HUES48 (cell line): ENCODE measurements at regions not wholly inside any gene's neighbourhood (a gene's known extent, or its start where the extent isn't known, plus 50 kb on each side); places are given as distances from the start of the nearest gene placed in this dataset.

Experiments used
- H3K27ac ChIP-seq: one replicate; pipeline ENCODE4 v1.7.0; 2013; ENCODE audit warnings: low read depth, low read length, inconsistent platforms
- H3K27me3 ChIP-seq: 2 replicates; pipeline ENCODE4 v1.6.1; 2013; ENCODE audit warnings: mild to moderate bottlenecking, low read length; ENCODE audit not compliant: control insufficient read depth, insufficient read depth
- H3K36me3 ChIP-seq: 2 replicates; pipeline ENCODE4 v1.6.1; 2013; ENCODE audit warnings: low read length; ENCODE audit not compliant: control insufficient read depth, insufficient read depth
- H3K4me1 ChIP-seq: 2 replicates; pipeline ENCODE4 v1.6.1; 2013; ENCODE audit warnings: mild to moderate bottlenecking, low read length; ENCODE audit not compliant: control insufficient read depth, insufficient read depth
- H3K4me3 ChIP-seq: 2 replicates; pipeline ENCODE4 v1.5.1; 2013; ENCODE audit warnings: mild to moderate bottlenecking, low read depth, low read length
- H3K9ac ChIP-seq: 2 replicates; pipeline ENCODE4 v1.6.1; 2013; ENCODE audit warnings: mild to moderate bottlenecking, low read depth, low read length, moderate library complexity
- H3K9me3 ChIP-seq: 2 replicates; pipeline ENCODE4 v1.6.1; 2013; ENCODE audit warnings: low read length; ENCODE audit not compliant: control insufficient read depth, insufficient read depth

DNA sequence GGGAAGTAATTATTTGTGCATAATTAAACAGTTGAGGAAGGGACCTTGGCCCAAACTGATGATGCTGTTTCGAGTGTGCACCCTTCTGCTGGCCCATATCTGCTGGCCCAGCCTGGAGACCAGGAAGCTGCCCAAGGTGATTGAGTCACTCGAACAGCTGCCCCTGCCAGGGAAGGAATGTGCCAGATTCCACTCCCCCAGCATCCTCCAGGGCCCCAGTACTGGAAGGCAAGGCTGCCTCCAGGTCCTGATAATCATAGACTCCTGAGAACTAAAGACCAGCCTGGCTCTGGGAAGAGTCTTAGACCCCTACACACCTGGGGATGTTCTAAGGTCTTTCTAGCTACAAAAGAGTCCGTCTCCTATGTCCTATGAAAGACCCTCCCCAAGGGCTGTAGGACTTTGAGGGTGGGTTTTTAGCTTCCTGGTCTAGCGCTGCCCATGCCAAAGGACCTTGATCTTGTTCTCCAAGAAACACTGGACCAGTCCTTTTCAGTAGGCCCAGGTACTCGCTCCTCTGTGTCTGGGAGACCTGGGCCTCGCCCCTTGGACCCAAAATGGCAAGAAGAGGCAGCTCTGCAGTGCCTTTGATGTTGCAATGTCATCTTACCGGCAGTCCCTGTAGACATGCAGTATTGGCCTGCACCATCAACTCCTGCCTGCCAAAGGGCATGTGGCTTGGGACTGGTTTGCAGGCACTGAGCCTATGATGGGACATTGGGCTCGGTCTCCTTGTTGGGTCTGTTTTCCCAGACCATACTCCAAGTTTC lies 103.2 kb upstream of the GPR26 start:
- H3K27ac ChIP-seq: no peak overlapping the region
- H3K9ac ChIP-seq: no peak overlapping the region
- no peaks in the 10 kb centered on the region for H3K4me1 ChIP-seq
- H3K4me3 ChIP-seq: no peak overlapping the region
- no peaks in the 10 kb centered on the region for H3K9me3 ChIP-seq
- no peaks in the 10 kb centered on the region for H3K36me3 ChIP-seq
- no peaks in the 10 kb centered on the region for H3K27me3 ChIP-seq

DNA sequence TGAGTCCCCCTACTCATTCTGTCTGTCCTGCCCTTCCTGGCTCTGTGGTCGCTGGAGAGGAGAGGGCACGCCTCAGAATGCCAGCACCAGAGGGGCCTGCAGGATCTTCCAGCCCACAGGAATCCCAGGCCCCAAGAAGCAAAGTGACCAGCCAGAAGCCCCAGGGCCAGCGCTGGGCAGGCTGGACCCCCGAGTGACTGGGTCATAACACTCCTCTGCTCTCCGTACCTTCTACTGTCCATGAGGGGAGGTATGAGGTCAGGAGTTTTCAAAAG lies 102.6 kb upstream of the GPR26 start:
- no peak overlapping the region for H3K27ac ChIP-seq
- H3K9ac ChIP-seq: no peak overlapping the region
- no peak overlapping the region for H3K4me3 ChIP-seq
- no peaks in the 10 kb centered on the region for H3K27me3 ChIP-seq
- H3K36me3 ChIP-seq: no peaks in the 10 kb centered on the region
- no peaks in the 10 kb centered on the region for H3K4me1 ChIP-seq
- no peaks in the 10 kb centered on the region for H3K9me3 ChIP-seq

DNA sequence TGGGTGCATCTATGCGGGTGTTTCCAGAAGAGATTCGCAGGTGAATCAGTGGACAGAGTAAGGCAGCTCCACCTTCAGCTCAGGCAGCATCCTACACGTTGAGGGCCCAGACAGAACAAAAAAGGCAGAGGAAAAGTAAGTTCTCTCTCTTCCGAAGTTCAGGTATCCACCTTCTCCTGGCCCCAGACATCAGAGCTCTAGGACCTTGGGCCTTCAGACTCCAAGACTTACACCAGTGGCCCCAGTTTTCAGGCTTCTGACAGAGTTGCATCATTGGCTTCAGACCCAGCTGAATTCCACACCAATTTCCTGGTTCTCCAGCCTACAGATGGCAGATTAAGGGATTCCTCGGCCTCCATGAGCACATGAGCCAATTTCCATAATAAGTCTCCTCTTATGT lies 102.2 kb upstream of the GPR26 start:
- Histone ChIP-seq H3K4me1 (no peaks in the 10 kb centered on the region), H3K4me3 (no peak overlapping the region), H3K36me3 (no peaks in the 10 kb centered on the region), H3K9ac (no peak overlapping the region), H3K27me3 (no peaks in the 10 kb centered on the region), H3K9me3 (no peaks in the 10 kb centered on the region), H3K27ac (no peak overlapping the region)

DNA sequence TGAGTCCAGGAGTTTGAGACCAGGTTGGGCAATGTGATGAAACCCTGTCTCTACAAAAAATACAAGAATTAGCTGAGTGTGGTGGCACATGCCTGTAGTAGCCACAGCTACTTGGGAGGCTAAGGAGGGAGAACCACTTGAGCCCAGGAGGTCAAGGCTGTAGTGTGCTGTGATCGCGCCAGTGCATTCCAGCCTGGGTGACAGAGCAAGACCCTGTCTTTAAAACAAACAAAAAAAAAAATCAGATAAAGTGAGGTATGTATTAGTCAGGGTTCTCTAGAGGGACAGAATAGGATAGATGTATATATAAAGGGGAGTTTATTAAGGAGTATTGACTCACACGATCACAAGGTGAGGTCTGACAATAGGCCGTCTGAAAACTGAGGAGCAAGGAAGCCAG lies 101.5 kb upstream of the GPR26 start:
- no peaks in the 10 kb centered on the region for H3K4me1 ChIP-seq
- H3K27ac ChIP-seq: no peak overlapping the region
- no peaks in the 10 kb centered on the region for H3K9me3 ChIP-seq
- H3K4me3 ChIP-seq: no peak overlapping the region
- H3K9ac ChIP-seq: no peak overlapping the region
- no peaks in the 10 kb centered on the region for H3K27me3 ChIP-seq
- H3K36me3 ChIP-seq: no peaks in the 10 kb centered on the region

DNA sequence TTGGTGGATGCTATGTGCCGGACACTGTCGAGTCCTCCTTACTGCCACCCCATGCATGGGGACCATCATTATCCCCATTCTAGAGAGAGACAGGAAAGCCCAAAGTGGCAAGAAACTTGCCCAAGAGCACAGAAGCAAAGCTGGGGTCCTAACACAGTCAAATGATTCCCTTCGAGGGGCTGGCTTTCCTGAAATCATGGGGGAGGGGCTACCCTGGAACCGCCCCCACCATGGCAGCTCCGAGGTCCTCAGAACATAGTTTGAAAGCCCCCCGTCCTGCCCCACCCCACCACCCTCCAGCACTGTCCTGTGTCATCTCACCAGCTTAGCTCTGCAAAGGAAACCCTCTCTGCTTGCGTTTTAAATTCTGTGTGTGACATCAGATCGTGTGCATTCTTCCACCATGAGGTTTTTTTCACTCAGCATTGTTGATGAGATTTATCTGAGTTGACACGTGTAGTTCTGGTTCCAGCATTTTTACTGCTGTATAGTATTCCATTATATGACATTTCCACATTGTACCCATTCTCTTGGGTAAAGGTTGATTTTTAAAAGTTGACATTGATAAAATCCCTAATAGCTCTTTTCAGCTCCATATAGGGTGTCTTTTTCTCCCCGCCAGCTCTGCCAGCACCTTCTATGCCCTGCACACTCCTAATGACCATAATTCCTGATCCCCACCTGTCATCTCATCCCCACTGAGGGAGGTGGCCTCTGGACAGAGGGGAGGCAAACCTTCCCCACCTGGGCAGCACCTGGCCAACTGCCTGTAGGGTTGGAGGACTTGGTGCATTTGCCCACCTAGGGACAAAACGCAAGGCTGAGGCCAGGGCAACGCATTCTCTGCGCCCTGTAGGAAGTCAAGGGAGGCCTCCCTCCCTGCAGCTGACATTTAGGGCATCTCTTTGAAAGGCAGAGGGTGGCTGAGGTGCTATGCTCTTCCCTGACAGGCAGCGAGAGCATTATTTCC lies 100.2 kb upstream of the GPR26 start:
- Histone ChIP-seq H3K4me3 (no peak overlapping the region), H3K9ac (no peak overlapping the region), H3K27me3 (0 out of 2 replicates have a peak, but pooled peaks cover 2% of the 10 kb centered on the region), H3K9me3 (no peaks in the 10 kb centered on the region), H3K4me1 (no peaks in the 10 kb centered on the region), H3K27ac (no peak overlapping the region), H3K36me3 (no peaks in the 10 kb centered on the region)

- Histone ChIP-seq H3K27ac (no peak overlapping the region), H3K4me3 (no peak overlapping the region), H3K36me3 (no peaks in the 10 kb centered on the region), H3K9ac (no peak overlapping the region), H3K9me3 (no peaks in the 10 kb centered on the region), H3K4me1 (no peaks in the 10 kb centered on the region), H3K27me3 (peaks cover 2% of the 10 kb centered on the region; the same call in 1 of the 2 replicates)
These were observed 98.0 kb upstream of the GPR26 start for GRCh38 chr10:123567984-123568739.

- H3K27ac ChIP-seq: no peak overlapping the region
- no peaks in the 10 kb centered on the region for H3K4me1 ChIP-seq
- H3K9ac ChIP-seq: no peak overlapping the region
- H3K4me3 ChIP-seq: no peak overlapping the region
- no peaks in the 10 kb centered on the region for H3K36me3 ChIP-seq
- H3K27me3 ChIP-seq: peaks cover 2% of the 10 kb centered on the region; the same call in 1 of the 2 replicates
- no peaks in the 10 kb centered on the region for H3K9me3 ChIP-seq
These were observed 97.4 kb upstream of the GPR26 start for GRCh38 chr10:123568751-123569150.

GRCh38 chr10:123569436-123570035 lies 96.6 kb upstream of the GPR26 start:
- Histone ChIP-seq H3K27ac (no peak overlapping the region), H3K27me3 (peaks cover 2% of the 10 kb centered on the region; the same call in 1 of the 2 replicates)

GRCh38 chr10:123570051-123570897 lies 95.9 kb upstream of the GPR26 start:
- Histone ChIP-seq H3K36me3 (no peaks in the 10 kb centered on the region), H3K9me3 (no peaks in the 10 kb centered on the region), H3K9ac (no peak overlapping the region), H3K4me1 (no peaks in the 10 kb centered on the region), H3K27ac (no peak overlapping the region), H3K4me3 (no peak overlapping the region), H3K27me3 (peaks cover 2% of the 10 kb centered on the region; the same call in 1 of the 2 replicates)

More at GRCh38 chr10:123569436-123570035, 96.6 kb upstream of the GPR26 start:
- H3K9me3 ChIP-seq: no peaks in the 10 kb centered on the region
- H3K36me3 ChIP-seq: no peaks in the 10 kb centered on the region
- H3K4me3 ChIP-seq: no peak overlapping the region
- H3K4me1 ChIP-seq: no peaks in the 10 kb centered on the region
- no peak overlapping the region for H3K9ac ChIP-seq
